DOHH2 (cell line): ENCODE measurements at regions not wholly inside any gene's neighbourhood (a gene's known extent, or its start where the extent isn't known, plus 50 kb on each side); places are given as distances from the start of the nearest gene placed in this dataset.

Source experiments
- H3F3A ChIP-seq: fragments of 200-600 bp; sonication (generic), shearing (Covaris generic); 2 replicates; pipeline ENCODE4 v1.6.0; 2016; ENCODE audit warnings: antibody characterized with exemption, mild to moderate bottlenecking; ENCODE audit not compliant: control insufficient read depth, insufficient read depth
- H3K27ac ChIP-seq: fragments of 200-600 bp; sonication (generic); 2 replicates; pipeline ENCODE4 v1.5.1; 2014; ENCODE audit warnings: low read depth, mild to moderate bottlenecking, low read length, moderate library complexity
- H3K27me3 ChIP-seq: fragments of 200-600 bp; sonication (generic); 2 replicates; pipeline ENCODE4 v1.6.1; 2014; ENCODE audit warnings: mild to moderate bottlenecking, low read length, mixed read lengths; ENCODE audit not compliant: control insufficient read depth
- H3K36me3 ChIP-seq: fragments of 200-600 bp; sonication (generic); 2 replicates; pipeline ENCODE4 v1.6.1; 2014; ENCODE audit warnings: mild to moderate bottlenecking, low read length, moderate library complexity, mixed read lengths; ENCODE audit not compliant: control insufficient read depth
- H3K4me1 ChIP-seq: fragments of 200-600 bp; sonication (generic); 2 replicates; pipeline ENCODE4 v1.6.1; 2014; ENCODE audit warnings: mild to moderate bottlenecking, low read length, mixed read lengths; ENCODE audit not compliant: control insufficient read depth
- H3K4me2 ChIP-seq: fragments of 200-600 bp; sonication (generic); 2 replicates; pipeline ENCODE4 v1.6.0; 2014; ENCODE audit warnings: mild to moderate bottlenecking, low read length, moderate library complexity
- H3K4me3 ChIP-seq: fragments of 200-600 bp; sonication (generic); 2 replicates; pipeline ENCODE4 v1.5.1; 2014; ENCODE audit warnings: mild to moderate bottlenecking, low read length, mixed read lengths
- H3K79me2 ChIP-seq: fragments of 200-600 bp; sonication (generic); 2 replicates; pipeline ENCODE4 v1.6.1; 2014; ENCODE audit warnings: mild to moderate bottlenecking, low read length, mixed read lengths; ENCODE audit not compliant: control insufficient read depth
- H3K9me2 ChIP-seq: fragments of 200-600 bp; sonication (generic); replicated peaks from 2 replicates; pipeline ENCODE4 v1.6.1; 2014; ENCODE audit warnings: mild to moderate bottlenecking, low read length, mixed read lengths; ENCODE audit not compliant: control insufficient read depth
- H3K9me3 ChIP-seq: fragments of 200-600 bp; sonication (generic); 2 replicates; pipeline ENCODE4 v1.6.1; 2014; ENCODE audit warnings: antibody characterized with exemption, low read length, mixed read lengths; ENCODE audit not compliant: control insufficient read depth, insufficient read depth
- H4K20me1 ChIP-seq: fragments of 200-600 bp; sonication (generic); 2 replicates; pipeline ENCODE4 v1.6.0; 2014; ENCODE audit warnings: low read depth, mild to moderate bottlenecking, antibody characterized with exemption, low read length, moderate library complexity; ENCODE audit not compliant: control insufficient read depth, insufficient read depth
- CTCF ChIP-seq: fragments of 200-600 bp; sonication (generic); IDR thresholded peaks from one replicate; pipeline ENCODE4 v1.5.1; 2014; ENCODE audit warnings: antibody characterized with exemption, mild to moderate bottlenecking, low read depth, low read length; ENCODE audit not compliant: poor library complexity, severe bottlenecking
- EZH2phosphoT487 ChIP-seq: fragments of 200-600 bp; sonication (generic); IDR thresholded peaks from 2 replicates; pipeline ENCODE4 v1.6.1; 2017; ENCODE audit warnings: borderline replicate concordance, mild to moderate bottlenecking, antibody characterized with exemption, low read length, moderate library complexity, mixed read lengths

DNA sequence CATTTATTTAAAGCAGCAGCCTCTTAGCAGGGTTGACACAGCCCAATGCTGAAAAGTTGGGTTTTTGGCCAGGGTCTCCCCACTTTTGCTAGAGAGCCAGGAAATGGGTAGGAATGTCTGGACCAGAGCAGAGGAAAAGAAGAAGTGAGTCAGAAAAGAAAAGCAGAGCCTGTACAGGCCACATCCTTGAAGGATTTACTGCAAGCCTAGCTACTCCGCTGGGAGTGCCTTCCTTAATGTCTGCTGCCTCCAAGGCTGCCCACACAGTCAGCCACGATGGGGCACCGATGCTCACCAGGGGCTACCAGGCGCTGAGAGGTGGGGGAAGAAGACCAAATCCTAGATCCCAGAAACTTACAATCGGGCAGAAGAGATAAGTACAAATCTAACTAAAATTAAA is 139.2 kb downstream of the C12orf75 start:
- no peaks in the 10 kb centered on the region for H4K20me1 ChIP-seq
- H3K9me2 ChIP-seq, result no peaks in the 10 kb centered on the region
- TF ChIP-seq EZH2phosphoT487 (no peak), CTCF (no peak)
- no peaks in the 10 kb centered on the region for H3K9me3 ChIP-seq
- no peak overlapping the region for H3K27ac ChIP-seq
- no peaks in the 10 kb centered on the region for H3K79me2 ChIP-seq
- no peaks in the 10 kb centered on the region for H3F3A ChIP-seq
- H3K36me3 ChIP-seq, result no peaks in the 10 kb centered on the region
- no peak overlapping the region for H3K4me3 ChIP-seq
- H3K4me1 ChIP-seq, result no peaks in the 10 kb centered on the region
- H3K27me3 ChIP-seq, result no peaks in the 10 kb centered on the region
- no peak overlapping the region for H3K4me2 ChIP-seq

DNA sequence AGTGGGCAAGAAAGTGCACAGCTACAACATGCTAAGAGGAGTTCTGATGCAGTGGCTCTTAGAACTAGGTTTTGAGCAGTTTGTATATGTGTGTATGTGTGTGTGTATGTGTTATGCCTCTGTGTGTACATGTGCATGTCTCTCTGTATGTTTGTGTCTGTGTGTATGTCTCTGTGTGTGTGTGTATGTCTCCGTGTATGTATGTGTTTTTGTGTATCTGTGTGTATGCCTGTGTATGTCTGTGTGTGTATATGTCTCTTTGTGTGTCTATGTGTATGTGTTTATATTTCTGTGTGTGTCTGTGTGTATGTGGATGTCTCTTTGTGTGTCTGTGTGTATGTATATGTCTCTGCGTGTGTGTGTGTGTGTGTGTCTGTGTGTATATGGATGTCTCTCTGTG is 139.6 kb downstream of the C12orf75 start:
- Histone ChIP-seq H3K4me3 (no peak overlapping the region), H3K4me2 (no peak overlapping the region), H3K27ac (no peak overlapping the region), H3F3A (no peaks in the 10 kb centered on the region), H3K36me3 (no peaks in the 10 kb centered on the region), H4K20me1 (no peaks in the 10 kb centered on the region), H3K9me3 (no peaks in the 10 kb centered on the region), H3K9me2 (no peaks in the 10 kb centered on the region), H3K79me2 (no peaks in the 10 kb centered on the region), H3K27me3 (no peaks in the 10 kb centered on the region), H3K4me1 (no peaks in the 10 kb centered on the region)
- no peak for TF ChIP-seq CTCF
- TF ChIP-seq EZH2phosphoT487, result no peak

DNA sequence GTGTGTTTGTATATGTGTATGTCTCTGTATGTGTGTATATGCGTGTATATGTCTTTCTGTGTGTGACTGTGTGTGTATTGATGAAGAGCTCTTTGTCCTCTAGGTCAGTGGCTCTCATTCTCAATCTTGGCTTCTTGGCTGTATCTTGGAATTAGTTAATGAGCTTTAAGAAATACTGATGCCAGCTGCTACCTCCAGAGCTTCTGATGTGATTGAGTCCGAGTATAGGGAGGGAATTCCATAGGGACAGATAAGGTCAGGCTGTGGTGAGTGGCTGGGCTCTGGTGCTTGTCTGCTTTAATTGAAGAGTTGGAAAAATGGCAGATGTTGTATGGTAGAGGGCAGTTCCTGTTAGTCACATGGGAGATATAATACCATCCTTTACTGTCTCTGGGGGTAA is 140.1 kb downstream of the C12orf75 start:
- no peak for TF ChIP-seq EZH2phosphoT487
- TF ChIP-seq CTCF, result no peak
- Histone ChIP-seq H3K4me2 (no peak overlapping the region), H3K36me3 (no peaks in the 10 kb centered on the region), H3K4me1 (no peaks in the 10 kb centered on the region), H3F3A (no peaks in the 10 kb centered on the region), H3K79me2 (no peaks in the 10 kb centered on the region), H3K27me3 (no peaks in the 10 kb centered on the region), H4K20me1 (no peaks in the 10 kb centered on the region), H3K9me2 (no peaks in the 10 kb centered on the region), H3K4me3 (no peak overlapping the region), H3K9me3 (no peaks in the 10 kb centered on the region), H3K27ac (no peak overlapping the region)

GRCh38 chr12:105474672-105475071 is 144.2 kb downstream of the C12orf75 start:
- TF ChIP-seq CTCF (no peak), EZH2phosphoT487 (no peak)
- H3K27me3 ChIP-seq, result no peaks in the 10 kb centered on the region

More at GRCh38 chr12:105474672-105475071, 144.2 kb downstream of the C12orf75 start:
- H3K4me3 ChIP-seq, result no peak overlapping the region
- no peaks in the 10 kb centered on the region for H3K4me1 ChIP-seq
- H3K79me2 ChIP-seq, result no peaks in the 10 kb centered on the region
- H3K4me2 ChIP-seq, result no peak overlapping the region
- H3K9me3 ChIP-seq, result no peaks in the 10 kb centered on the region
- H3F3A ChIP-seq, result no peaks in the 10 kb centered on the region
- H4K20me1 ChIP-seq, result no peaks in the 10 kb centered on the region
- no peak overlapping the region for H3K27ac ChIP-seq
- no peaks in the 10 kb centered on the region for H3K36me3 ChIP-seq
- no peaks in the 10 kb centered on the region for H3K9me2 ChIP-seq
